ENCODE measurements at regions not wholly inside any gene's neighbourhood (a gene's known extent, or its start where the extent isn't known, plus 50 kb on each side); places are given as distances from the start of the nearest gene placed in this dataset.

DNA sequence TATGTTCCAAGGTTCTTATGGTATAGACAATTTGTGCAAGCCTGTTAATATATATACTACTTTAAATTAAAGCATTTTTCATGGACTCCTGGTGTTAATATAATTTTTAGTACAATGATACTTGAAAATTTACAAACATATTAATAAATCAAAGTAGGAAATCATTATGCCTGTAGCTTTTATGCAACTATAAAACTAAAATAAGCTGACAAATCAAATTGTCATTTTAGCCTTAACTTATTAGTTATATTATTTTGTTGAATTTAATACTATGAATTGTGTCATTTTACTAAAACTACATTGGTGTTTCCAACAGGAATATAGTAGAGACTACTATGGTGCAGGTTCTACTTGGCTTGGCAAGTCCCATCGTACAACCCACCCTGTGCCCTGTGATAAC, 96.0 kb downstream of the MED10 start:
- TF ChIP-seq, protein P1, sequence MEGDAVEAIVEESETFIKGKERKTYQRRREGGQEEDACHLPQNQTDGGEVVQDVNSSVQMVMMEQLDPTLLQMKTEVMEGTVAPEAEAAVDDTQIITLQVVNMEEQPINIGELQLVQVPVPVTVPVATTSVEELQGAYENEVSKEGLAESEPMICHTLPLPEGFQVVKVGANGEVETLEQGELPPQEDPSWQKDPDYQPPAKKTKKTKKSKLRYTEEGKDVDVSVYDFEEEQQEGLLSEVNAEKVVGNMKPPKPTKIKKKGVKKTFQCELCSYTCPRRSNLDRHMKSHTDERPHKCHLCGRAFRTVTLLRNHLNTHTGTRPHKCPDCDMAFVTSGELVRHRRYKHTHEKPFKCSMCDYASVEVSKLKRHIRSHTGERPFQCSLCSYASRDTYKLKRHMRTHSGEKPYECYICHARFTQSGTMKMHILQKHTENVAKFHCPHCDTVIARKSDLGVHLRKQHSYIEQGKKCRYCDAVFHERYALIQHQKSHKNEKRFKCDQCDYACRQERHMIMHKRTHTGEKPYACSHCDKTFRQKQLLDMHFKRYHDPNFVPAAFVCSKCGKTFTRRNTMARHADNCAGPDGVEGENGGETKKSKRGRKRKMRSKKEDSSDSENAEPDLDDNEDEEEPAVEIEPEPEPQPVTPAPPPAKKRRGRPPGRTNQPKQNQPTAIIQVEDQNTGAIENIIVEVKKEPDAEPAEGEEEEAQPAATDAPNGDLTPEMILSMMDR (IDR thresholded peaks at IDR 0.05): no peak
- no peak for TF ChIP-seq POLR2A (IDR thresholded peaks at IDR 0.05)

Measured in gastroesophageal sphincter (tissue), 3 donors.